Medulla oblongata (tissue), 1 donor: ENCODE measurements at regions not wholly inside any gene's neighbourhood (a gene's known extent, or its start where the extent isn't known, plus 50 kb on each side); places are given as distances from the start of the nearest gene placed in this dataset.
A peak's percentile ranks its signal among the peaks of the same experiment; 100 is the strongest.
"Not testable (repeated sequence)": the region's sequence is repeated elsewhere in the genome, so short reads cannot be mapped to it uniquely, and the experiment has no call there.

Experiments used
- DNase-seq: peaks from one replicate; pipeline ENCODE4 v3.0.0-alpha.2; 2015; ENCODE audit errors: extremely low spot score

- DNase-seq: no peak
These were observed 480.8 kb downstream of the TMX3 start for GRCh38 chr18:68234131-68234530.

GRCh38 chr18:68233018-68233417 lies 481.9 kb downstream of the TMX3 start:
- no peak for DNase-seq

- DNase-seq: no peak
These were observed 485.6 kb downstream of the TMX3 start for GRCh38 chr18:68229351-68229750.

DNA sequence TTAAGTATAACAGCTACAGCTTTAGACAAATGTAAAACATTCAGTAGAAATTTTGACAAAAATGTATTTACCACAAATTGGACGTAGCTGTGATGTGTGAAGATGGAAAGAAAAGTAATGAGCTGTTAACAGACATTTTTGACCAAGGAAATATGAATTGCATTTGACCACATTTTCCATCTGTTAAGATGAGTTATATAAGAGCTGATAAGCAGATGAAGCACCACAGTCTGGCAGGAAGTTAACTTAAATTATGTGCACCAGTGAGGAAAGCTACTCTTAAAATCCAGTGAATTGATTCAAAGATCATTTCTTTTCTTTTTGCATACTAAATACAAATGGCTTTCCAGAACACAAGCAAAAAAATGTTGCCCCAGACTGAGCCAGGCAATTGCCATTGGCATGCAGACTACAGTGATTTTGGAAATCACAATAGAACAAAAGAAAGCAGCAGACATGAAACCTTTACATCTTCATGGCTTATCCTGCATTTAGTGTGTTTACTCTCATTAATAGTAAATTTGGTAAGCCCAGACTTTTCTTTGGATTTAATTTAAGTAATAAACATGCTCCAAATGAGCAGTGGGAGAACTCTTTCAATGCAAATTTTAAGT lies 493.7 kb downstream of the TMX3 start:
- no peak for DNase-seq

DNA sequence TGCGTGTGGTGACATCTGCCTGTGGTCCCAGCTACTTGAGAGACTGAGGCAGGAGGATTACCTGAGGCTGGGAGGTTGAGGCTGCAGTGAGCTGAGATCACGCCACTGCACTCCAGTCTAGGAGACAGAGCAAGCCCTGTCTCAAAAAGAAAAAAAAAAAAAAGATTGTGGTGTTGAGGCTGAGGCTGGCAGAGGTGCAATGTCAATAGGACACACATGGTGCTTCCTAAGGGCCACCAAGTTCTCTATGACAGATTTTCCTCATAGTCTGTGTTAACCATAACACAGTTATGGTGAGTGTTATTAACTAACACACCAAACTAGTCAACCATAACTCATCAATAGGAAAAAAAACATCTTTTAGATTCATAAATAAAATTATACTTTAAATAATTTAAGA lies 494.4 kb downstream of the TMX3 start:
- no peak for DNase-seq

- DNase-seq: no peak
These were observed 495.0 kb downstream of the TMX3 start for GRCh38 chr18:68219872-68220271.

DNA sequence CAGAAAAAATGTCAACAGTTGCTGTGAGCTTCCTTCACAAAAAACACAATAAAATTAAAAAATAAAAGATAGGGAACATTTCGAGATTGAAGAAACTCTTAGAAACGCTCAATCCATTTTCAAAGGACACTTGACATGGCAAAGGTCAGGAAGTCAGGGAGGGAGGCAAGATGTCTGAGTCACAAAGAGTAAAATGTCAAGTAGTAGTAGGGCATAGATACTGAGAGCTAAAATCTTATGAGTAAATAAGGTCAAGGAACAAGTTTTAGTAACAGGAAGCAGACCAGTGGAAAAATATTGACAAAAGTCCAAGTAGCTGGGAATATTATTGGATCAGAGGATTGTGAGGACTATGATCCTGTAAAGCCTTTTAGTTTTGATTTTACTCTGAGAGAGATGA lies 495.6 kb downstream of the TMX3 start:
- DNase-seq: no peak

GRCh38 chr18:68215931-68216330 lies 499.0 kb downstream of the TMX3 start:
- DNase-seq: no peak

- DNase-seq: no peak
These were observed 528.9 kb downstream of the TMX3 start for GRCh38 chr18:68186039-68186438.

DNA sequence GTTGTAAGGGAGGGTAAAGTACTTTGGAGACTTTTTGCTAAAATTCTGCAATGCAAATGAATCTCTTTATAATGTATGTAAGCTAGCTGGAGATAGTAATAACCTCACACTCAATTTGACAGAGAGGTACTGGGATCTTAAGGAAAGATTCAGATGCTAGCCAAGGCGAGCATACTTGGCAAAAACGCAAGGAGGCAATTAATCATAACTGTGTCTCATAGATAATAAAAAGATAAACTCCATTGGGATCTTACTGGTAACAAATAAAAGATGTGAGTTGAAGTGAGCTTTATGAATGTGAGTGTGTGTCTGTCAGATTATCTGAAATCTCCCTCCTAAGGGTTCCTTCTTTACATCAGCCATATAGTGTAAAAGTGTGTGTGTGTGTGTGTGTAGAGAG lies 533.0 kb downstream of the TMX3 start:
- no peak for DNase-seq

DNA sequence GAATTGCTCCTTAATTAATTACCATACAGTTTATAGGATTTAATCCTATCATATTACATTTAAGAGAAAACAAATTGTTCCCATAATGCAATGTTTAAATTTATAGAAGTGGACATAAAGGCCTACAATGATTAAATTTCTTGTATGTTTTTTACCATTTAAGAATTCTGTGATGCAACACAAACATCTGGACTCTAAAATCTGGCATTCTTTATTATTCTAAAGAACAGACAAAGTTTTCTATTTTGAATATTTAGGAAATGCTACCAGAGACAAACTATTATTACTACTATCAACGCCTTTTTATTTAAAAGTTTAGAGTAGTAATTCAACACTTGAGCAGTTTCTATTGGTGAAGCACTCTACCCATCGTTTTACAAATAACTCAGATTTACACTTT lies 535.1 kb downstream of the TMX3 start:
- no peak for DNase-seq

DNA sequence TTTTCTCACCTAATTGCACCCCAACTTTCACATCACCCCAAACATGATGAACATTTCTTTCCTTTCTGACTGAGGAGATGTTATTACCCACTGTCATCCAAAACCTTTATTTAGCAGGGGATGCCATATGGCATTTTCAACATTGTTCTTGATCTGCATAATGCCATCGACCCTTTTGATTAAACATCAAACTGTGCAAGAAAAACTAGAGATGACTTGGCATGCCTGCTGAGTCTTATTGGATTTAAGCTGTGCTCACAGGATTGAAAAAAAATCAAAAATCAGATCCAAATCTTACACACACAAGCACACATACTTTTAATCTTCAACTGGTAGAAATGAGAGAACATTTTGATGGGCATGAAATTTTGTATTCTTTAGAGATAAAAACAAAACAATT lies 536.0 kb downstream of the TMX3 start:
- no peak for DNase-seq

DNA sequence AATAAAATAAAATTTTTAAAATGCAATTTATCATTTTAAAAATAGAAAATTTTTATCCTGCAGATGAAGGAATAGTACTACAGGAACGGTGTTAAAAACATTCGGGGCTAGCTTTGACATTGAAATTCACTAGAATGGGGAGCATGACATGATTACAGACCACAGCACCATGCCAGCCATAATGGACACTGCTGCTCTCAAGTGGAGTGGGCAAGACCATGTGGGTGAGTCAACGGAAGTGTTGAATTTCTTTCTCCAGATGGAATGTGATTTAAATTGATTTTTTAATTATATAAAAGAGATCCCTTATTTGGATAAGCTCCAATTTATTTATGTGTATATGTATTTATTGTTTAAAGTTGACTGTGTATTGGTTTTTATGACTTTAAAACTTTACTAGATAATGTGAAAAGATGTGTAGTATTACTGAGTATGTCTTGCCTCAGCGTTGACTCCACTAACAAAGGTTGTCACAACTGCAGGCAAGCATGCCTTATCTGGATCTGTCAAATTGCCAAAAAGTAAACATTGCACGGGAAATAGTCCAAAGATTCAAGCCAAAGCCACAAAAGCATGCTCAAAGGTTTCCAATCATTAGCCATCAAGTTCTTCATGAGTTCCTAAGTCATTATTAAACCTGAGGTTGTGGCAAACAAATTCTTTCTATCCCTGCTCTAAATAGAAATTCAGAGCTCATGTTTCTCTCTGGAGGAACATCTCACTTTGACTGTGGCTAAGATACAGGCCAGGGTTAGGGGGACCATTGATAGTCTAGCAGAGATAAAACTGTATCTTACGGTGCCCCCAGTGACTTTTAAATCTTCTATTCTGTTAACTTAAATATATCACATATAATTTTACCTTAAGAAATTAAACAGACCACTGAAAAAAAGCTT lies 536.9 kb downstream of the TMX3 start:
- DNase-seq: no peak

- no peak for DNase-seq
These were observed 538.0 kb downstream of the TMX3 start for GRCh38 chr18:68176901-68177300.

DNA sequence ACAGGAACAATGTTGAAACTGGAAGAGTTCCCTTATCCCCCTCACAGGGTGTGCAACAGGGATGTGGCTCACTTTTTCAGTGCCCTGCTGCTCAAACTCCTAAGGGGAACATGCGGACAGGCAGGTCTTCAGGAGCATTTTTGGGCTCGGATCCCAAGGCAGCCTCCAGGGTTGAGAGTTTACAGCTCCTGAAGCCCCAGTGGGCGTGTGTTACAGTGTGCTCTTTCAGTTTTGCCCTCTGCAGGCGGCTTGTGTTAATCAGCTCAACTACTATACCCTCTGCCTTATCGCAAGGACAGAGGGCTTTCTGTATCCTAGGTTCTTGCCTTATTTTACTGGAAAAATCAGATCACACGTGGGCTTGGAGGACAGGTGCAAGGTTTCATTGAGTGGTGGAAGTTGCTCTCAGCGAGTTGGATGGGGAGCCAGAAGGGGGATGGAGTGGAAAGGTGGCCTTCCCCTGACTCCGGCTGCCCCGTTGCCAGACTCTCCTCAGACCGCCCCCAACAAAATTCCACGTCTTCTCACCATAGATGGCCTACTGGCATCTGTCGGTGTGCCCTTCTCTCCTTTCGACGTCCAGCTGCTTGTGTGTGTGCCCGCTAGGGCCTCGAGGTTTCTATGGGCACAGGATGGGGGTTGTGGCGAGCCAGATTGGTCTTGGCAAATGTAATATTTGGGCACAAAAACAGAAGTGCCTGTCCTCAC lies 541.9 kb downstream of the TMX3 start:
- DNase-seq: no peak

DNA sequence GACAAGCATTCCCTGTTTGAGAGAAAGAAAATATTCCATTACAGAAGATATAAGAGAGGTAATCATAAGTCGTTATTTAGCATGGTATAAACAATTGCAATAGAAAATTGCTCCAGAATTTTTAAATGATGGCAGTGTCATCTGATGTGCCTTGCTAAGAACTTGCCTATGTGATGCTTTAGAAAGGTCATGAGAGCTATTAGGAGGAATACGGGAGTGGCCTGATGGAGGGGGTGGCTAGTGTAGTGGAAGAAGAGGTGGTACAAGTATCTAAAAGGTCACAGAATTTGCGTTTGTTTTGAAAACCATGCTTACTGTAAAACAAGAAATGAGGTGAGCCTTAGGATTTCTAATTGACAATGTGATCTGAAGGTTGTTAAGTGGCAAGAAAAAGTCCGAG lies 550.0 kb downstream of the TMX3 start:
- no peak for DNase-seq

- DNase-seq: not testable (repeated sequence)
These were observed 561.1 kb downstream of the TMX3 start for GRCh38 chr18:68153821-68154220.

GRCh38 chr18:68152770-68153169 lies 562.1 kb downstream of the TMX3 start:
- no peak for DNase-seq

GRCh38 chr18:68150961-68151360 lies 563.9 kb downstream of the TMX3 start:
- no peak for DNase-seq

- peak; percentile 16 for DNase-seq
These were observed 566.0 kb downstream of the TMX3 start for GRCh38 chr18:68148863-68149262.

DNA sequence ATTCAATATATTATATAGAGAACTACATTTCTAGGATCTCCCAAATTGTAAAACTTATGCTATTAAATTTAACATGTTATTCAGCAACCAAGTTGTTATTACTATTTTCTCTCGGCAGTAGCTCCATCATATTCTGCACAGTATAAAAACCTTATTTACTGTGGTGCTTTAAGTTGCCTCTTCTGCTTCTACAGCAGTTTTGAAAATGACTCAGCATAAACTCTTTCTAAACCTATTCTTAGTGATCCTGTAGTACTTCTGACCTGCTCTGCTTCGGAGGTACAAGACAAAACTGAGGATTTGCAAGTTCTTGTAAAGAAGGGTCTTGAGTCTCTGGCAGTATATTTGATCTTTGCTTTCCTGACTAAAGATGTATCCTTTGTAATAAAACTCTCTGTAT lies 567.2 kb downstream of the TMX3 start:
- DNase-seq: no peak

DNA sequence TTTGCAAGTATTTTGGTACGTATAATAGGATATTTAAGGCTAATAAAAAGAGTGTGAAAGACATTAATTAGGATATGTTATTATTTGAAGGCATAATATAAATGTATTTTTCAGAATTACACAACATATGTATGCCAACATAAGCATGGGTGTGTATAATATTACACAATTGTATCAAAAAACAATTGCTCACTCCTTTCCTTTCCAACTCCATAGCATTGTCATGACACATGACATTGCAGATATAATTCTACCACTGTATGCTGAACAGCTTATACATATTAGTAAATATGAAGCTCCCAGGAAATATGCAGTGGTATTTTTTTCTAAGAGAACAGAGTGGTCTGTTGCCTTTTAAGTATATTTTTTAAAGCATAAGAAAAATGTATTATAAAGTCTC lies 593.1 kb downstream of the TMX3 start:
- DNase-seq: no peak

- no peak for DNase-seq
These were observed 593.6 kb downstream of the TMX3 start for GRCh38 chr18:68121308-68121707.
